D721Med (cell line): ENCODE measurements at regions not wholly inside any gene's neighbourhood (a gene's known extent, or its start where the extent isn't known, plus 50 kb on each side); places are given as distances from the start of the nearest gene placed in this dataset.
A peak's percentile ranks its signal among the peaks of the same experiment; 100 is the strongest.

Experiments
- DNase-seq: peaks from one replicate; pipeline ENCODE4 v3.0.0; 2011; ENCODE audit warnings: low spot score; ENCODE audit not compliant: insufficient read length
- FAIRE-seq: peaks from 2 replicates; lab custom pipeline; 2011; peaks lifted over from hg19 to GRCh38; lab: Jason Lieb, UNC
- CTCF ChIP-seq: IDR thresholded peaks from 2 replicates; pipeline ENCODE4 v1.5.1; 2012; ENCODE audit warnings: mild to moderate bottlenecking, control low read depth; ENCODE audit not compliant: insufficient read depth; ENCODE audit errors: missing control alignments

- no peak for DNase-seq
- no peak for FAIRE-seq
- no peak for TF ChIP-seq CTCF
Measured at GRCh38 chr21:22763442-22763841, 1765.2 kb downstream of the NCAM2 start.

- no peak for FAIRE-seq
- no peak for TF ChIP-seq CTCF
- no peak for DNase-seq
Measured at GRCh38 chr21:22764222-22764621, 1766.0 kb downstream of the NCAM2 start.

DNA sequence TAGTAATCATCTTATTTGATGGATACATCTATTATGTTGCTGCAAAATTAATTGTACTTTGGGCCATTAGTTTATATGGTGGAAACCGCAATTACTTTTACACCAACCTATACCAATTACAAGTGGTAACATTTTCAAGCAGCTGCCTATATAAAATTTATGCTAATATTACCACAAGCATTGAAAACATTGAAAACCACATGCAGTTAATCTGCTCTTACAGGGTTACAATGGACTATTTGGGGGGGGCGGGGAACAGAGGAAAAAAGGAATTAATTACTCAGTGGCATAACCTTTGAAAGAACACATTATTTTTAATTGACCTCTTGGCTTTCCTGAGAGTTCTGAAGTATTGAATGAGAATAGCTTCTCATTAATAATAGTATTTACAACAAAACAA is 1793.2 kb downstream of the NCAM2 start:
- DNase-seq (no peak), FAIRE-seq (no peak)
- no peak for TF ChIP-seq CTCF

- peak; percentile 67 for TF ChIP-seq CTCF
- FAIRE-seq, result no peak
- no peak for DNase-seq
Measured at GRCh38 chr21:22791986-22792560, 1793.9 kb downstream of the NCAM2 start.

DNA sequence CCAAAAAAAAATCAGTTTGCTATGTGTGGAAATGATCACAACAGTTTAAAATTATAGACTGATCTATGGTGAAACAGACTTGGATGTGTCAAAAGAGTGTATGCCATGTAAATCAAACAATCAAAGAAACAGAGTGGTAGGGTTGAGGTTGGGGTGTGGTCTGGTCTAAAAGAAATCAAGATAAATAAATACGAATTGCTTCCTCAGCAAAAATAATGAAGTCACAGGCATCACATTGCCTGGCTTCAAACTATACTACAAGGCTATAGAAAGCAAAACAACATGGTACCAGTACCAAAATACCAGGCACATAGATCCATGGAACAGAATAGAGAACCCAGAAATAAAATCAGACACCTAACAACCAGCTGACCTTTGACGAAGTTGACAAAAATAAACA is 1796.9 kb downstream of the NCAM2 start:
- DNase-seq (no peak), FAIRE-seq (no peak)
- TF ChIP-seq CTCF, result no peak

DNA sequence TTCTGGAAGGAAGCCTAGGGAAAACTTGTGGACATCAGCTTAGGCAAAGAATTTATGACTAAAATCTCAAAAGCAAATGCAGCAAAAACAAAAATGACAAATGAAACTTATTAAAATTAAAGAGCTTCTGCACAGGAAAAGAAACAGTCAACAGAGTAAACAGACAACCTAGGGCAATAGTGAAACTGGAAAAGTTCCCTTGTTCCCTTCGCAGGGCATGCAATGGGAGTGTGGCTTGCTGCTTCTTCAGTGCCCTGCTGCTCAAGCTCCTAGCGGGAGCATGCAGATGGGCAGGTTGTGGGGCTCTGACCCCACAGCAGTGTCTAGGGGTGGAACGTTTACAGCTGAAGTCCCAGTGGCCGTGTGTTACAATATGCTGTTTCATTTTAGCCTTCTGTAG is 1797.4 kb downstream of the NCAM2 start:
- no peak for FAIRE-seq
- DNase-seq, result no peak
- no peak for TF ChIP-seq CTCF

DNA sequence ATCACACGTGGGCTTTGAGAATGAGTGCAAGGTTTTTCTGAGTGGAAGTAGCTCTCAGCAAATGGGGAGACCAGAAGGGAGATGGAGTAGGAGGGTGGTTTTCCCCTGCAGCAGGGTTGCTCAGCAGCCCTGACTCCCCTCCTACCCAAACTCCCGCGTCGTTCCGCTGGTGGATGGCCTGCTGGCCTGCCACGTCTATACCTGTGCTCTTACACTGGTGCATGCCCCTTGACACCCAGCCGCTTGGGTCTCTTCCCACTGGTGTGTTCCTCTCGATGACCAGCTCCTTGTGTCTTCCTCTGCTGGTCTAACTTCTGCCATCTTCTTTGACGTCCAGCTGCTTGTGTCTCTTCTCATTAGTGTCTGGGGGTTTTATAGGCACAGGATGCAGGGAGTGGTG is 1797.9 kb downstream of the NCAM2 start:
- FAIRE-seq (no peak), DNase-seq (no peak)
- no peak for TF ChIP-seq CTCF
